ENCODE measurements at regions not wholly inside any gene's neighbourhood (a gene's known extent, or its start where the extent isn't known, plus 50 kb on each side); places are given as distances from the start of the nearest gene placed in this dataset.

- no peaks in the 10 kb centered on the region for H3K4me1 Mint-ChIP-seq (ENCODE audit: low read depth)
- no peaks in the 10 kb centered on the region for H3K9me3 Mint-ChIP-seq
- no peak overlapping the region for H3K27ac Mint-ChIP-seq
- no peaks in the 10 kb centered on the region for H3K27me3 Mint-ChIP-seq (ENCODE audit: low read depth)
- no peak overlapping the region for H3K4me3 Mint-ChIP-seq
- no peaks in the 10 kb centered on the region for H3K36me3 Mint-ChIP-seq (ENCODE audit: low read depth)
These were observed 170.3 kb upstream of the ARGLU1 start for GRCh38 chr13:106738186-106738678.

- Mint-ChIP-seq H3K4me1 (ENCODE audit: low read depth) (no peaks in the 10 kb centered on the region), H3K4me3 (no peak overlapping the region), H3K36me3 (ENCODE audit: low read depth) (no peaks in the 10 kb centered on the region), H3K27ac (no peak overlapping the region), H3K27me3 (ENCODE audit: low read depth) (no peaks in the 10 kb centered on the region), H3K9me3 (no peaks in the 10 kb centered on the region)
These were observed 169.0 kb upstream of the ARGLU1 start for GRCh38 chr13:106736941-106737340.

GRCh38 chr13:106734198-106734597 lies 166.3 kb upstream of the ARGLU1 start:
- H3K27me3 Mint-ChIP-seq (ENCODE audit: low read depth): no peaks in the 10 kb centered on the region
- H3K4me3 Mint-ChIP-seq: no peak overlapping the region
- no peaks in the 10 kb centered on the region for H3K36me3 Mint-ChIP-seq (ENCODE audit: low read depth)
- no peak overlapping the region for H3K27ac Mint-ChIP-seq
- no peaks in the 10 kb centered on the region for H3K4me1 Mint-ChIP-seq (ENCODE audit: low read depth)
- H3K9me3 Mint-ChIP-seq: no peaks in the 10 kb centered on the region

GRCh38 chr13:106723036-106723435 lies 155.1 kb upstream of the ARGLU1 start:
- no peaks in the 10 kb centered on the region for H3K36me3 Mint-ChIP-seq (ENCODE audit: low read depth)
- H3K4me1 Mint-ChIP-seq (ENCODE audit: low read depth): no peaks in the 10 kb centered on the region
- peaks cover 5% of the 10 kb centered on the region for H3K9me3 Mint-ChIP-seq
- no peaks in the 10 kb centered on the region for H3K27me3 Mint-ChIP-seq (ENCODE audit: low read depth)
- H3K27ac Mint-ChIP-seq: no peak overlapping the region
- H3K4me3 Mint-ChIP-seq: no peak overlapping the region

GRCh38 chr13:106722620-106723019 lies 154.7 kb upstream of the ARGLU1 start:
- H3K9me3 Mint-ChIP-seq: peaks cover 5% of the 10 kb centered on the region
- H3K27ac Mint-ChIP-seq: no peak overlapping the region
- no peak overlapping the region for H3K4me3 Mint-ChIP-seq
- no peaks in the 10 kb centered on the region for H3K27me3 Mint-ChIP-seq (ENCODE audit: low read depth)
- H3K4me1 Mint-ChIP-seq (ENCODE audit: low read depth): no peaks in the 10 kb centered on the region
- H3K36me3 Mint-ChIP-seq (ENCODE audit: low read depth): no peaks in the 10 kb centered on the region

- Mint-ChIP-seq H3K4me3 (no peak overlapping the region), H3K27ac (no peak overlapping the region), H3K27me3 (ENCODE audit: low read depth) (no peaks in the 10 kb centered on the region), H3K4me1 (ENCODE audit: low read depth) (no peaks in the 10 kb centered on the region), H3K36me3 (ENCODE audit: low read depth) (no peaks in the 10 kb centered on the region), H3K9me3 (peaks cover 5% of the 10 kb centered on the region)
These were observed 153.7 kb upstream of the ARGLU1 start for GRCh38 chr13:106721599-106721998.

GRCh38 chr13:106714271-106714982 lies 146.5 kb upstream of the ARGLU1 start:
- Mint-ChIP-seq H3K36me3 (ENCODE audit: low read depth) (no peaks in the 10 kb centered on the region), H3K9me3 (no peaks in the 10 kb centered on the region), H3K4me1 (ENCODE audit: low read depth) (no peaks in the 10 kb centered on the region), H3K27me3 (ENCODE audit: low read depth) (no peaks in the 10 kb centered on the region), H3K4me3 (no peak overlapping the region), H3K27ac (no peak overlapping the region)

GRCh38 chr13:106712381-106712780 lies 144.4 kb upstream of the ARGLU1 start:
- Mint-ChIP-seq H3K27me3 (ENCODE audit: low read depth) (no peaks in the 10 kb centered on the region), H3K4me3 (no peak overlapping the region), H3K9me3 (no peaks in the 10 kb centered on the region), H3K36me3 (ENCODE audit: low read depth) (no peaks in the 10 kb centered on the region), H3K27ac (no peak overlapping the region), H3K4me1 (ENCODE audit: low read depth) (no peaks in the 10 kb centered on the region)

- no peak overlapping the region for H3K27ac Mint-ChIP-seq
These were observed 142.3 kb upstream of the ARGLU1 start for GRCh38 chr13:106710266-106710665.

GRCh38 chr13:106709522-106709921 lies 141.6 kb upstream of the ARGLU1 start:
- no peaks in the 10 kb centered on the region for H3K9me3 Mint-ChIP-seq
- no peaks in the 10 kb centered on the region for H3K36me3 Mint-ChIP-seq (ENCODE audit: low read depth)
- H3K4me1 Mint-ChIP-seq (ENCODE audit: low read depth): no peaks in the 10 kb centered on the region
- H3K4me3 Mint-ChIP-seq: no peak overlapping the region
- no peaks in the 10 kb centered on the region for H3K27me3 Mint-ChIP-seq (ENCODE audit: low read depth)
- no peak overlapping the region for H3K27ac Mint-ChIP-seq

More at GRCh38 chr13:106710266-106710665, 142.3 kb upstream of the ARGLU1 start:
- H3K9me3 Mint-ChIP-seq: no peaks in the 10 kb centered on the region
- no peak overlapping the region for H3K4me3 Mint-ChIP-seq
- no peaks in the 10 kb centered on the region for H3K27me3 Mint-ChIP-seq (ENCODE audit: low read depth)
- no peaks in the 10 kb centered on the region for H3K36me3 Mint-ChIP-seq (ENCODE audit: low read depth)
- H3K4me1 Mint-ChIP-seq (ENCODE audit: low read depth): no peaks in the 10 kb centered on the region

- Mint-ChIP-seq H3K4me1 (ENCODE audit: low read depth) (no peaks in the 10 kb centered on the region), H3K36me3 (ENCODE audit: low read depth) (no peaks in the 10 kb centered on the region), H3K27ac (no peak overlapping the region), H3K9me3 (no peaks in the 10 kb centered on the region), H3K4me3 (no peak overlapping the region), H3K27me3 (ENCODE audit: low read depth) (no peaks in the 10 kb centered on the region)
These were observed 134.6 kb upstream of the ARGLU1 start for GRCh38 chr13:106702505-106702904.

- H3K27ac Mint-ChIP-seq: no peak overlapping the region
- no peaks in the 10 kb centered on the region for H3K36me3 Mint-ChIP-seq (ENCODE audit: low read depth)
- H3K4me3 Mint-ChIP-seq: no peak overlapping the region
- no peaks in the 10 kb centered on the region for H3K27me3 Mint-ChIP-seq (ENCODE audit: low read depth)
- H3K9me3 Mint-ChIP-seq: no peaks in the 10 kb centered on the region
- no peaks in the 10 kb centered on the region for H3K4me1 Mint-ChIP-seq (ENCODE audit: low read depth)
These were observed 133.9 kb upstream of the ARGLU1 start for GRCh38 chr13:106701771-106702341.

GRCh38 chr13:106700439-106700838 lies 132.5 kb upstream of the ARGLU1 start:
- Mint-ChIP-seq H3K4me3 (no peak overlapping the region), H3K36me3 (ENCODE audit: low read depth) (no peaks in the 10 kb centered on the region), H3K9me3 (no peaks in the 10 kb centered on the region), H3K27me3 (ENCODE audit: low read depth) (no peaks in the 10 kb centered on the region), H3K4me1 (ENCODE audit: low read depth) (no peaks in the 10 kb centered on the region), H3K27ac (no peak overlapping the region)

- H3K4me3 Mint-ChIP-seq: no peak overlapping the region
- H3K9me3 Mint-ChIP-seq: no peaks in the 10 kb centered on the region
- no peaks in the 10 kb centered on the region for H3K27me3 Mint-ChIP-seq (ENCODE audit: low read depth)
- no peaks in the 10 kb centered on the region for H3K4me1 Mint-ChIP-seq (ENCODE audit: low read depth)
- no peak overlapping the region for H3K27ac Mint-ChIP-seq
- no peaks in the 10 kb centered on the region for H3K36me3 Mint-ChIP-seq (ENCODE audit: low read depth)
These were observed 132.1 kb upstream of the ARGLU1 start for GRCh38 chr13:106700007-106700406.

- H3K27ac Mint-ChIP-seq: no peak overlapping the region
- H3K4me1 Mint-ChIP-seq (ENCODE audit: low read depth): no peaks in the 10 kb centered on the region
- H3K9me3 Mint-ChIP-seq: no peaks in the 10 kb centered on the region
- no peaks in the 10 kb centered on the region for H3K36me3 Mint-ChIP-seq (ENCODE audit: low read depth)
- H3K4me3 Mint-ChIP-seq: no peak overlapping the region
- no peaks in the 10 kb centered on the region for H3K27me3 Mint-ChIP-seq (ENCODE audit: low read depth)
These were observed 131.4 kb upstream of the ARGLU1 start for GRCh38 chr13:106699311-106699710.

Measured in T-helper 1 cell treated with Interleukin-12 subunit alpha and Interleukin-12 subunit beta and Interleukin-4 antibody, amounts not matched to agents 30 μg/mL and 1 μg/mL, for 36 hours (primary cell).